IMR-90 (cell line): ENCODE measurements at regions not wholly inside any gene's neighbourhood (a gene's known extent, or its start where the extent isn't known, plus 50 kb on each side); places are given as distances from the start of the nearest gene placed in this dataset.

Experiments used
- ATAC-seq: fragments of 200-7000 bp; cut with Tn5 transposase; 2 replicates; pipeline ENCODE4 v1.9.1; 2020; ENCODE audit warnings: low read depth, mild to moderate bottlenecking, moderate library complexity
- BruUV-seq: library from RNA; stranded (reverse); fragments of 400-500 nt; replicated peaks from 2 replicates; lab custom pipeline; 2021; lab: Mats Ljungman, UMichigan
- CTCF ChIA-PET: fragments of 300-600 bp; formaldehyde crosslinking; extraction: SDS; loops from one replicate; lab custom pipeline; 2021; ENCODE audit warnings: antibody characterized with exemption; lab: Yijun Ruan, JAX
- POLR2A ChIA-PET: fragments of 300-600 bp; sonication (Branson Sonifier 250); formaldehyde crosslinking; loops from one replicate; lab custom pipeline; 2022; ENCODE audit warnings: antibody characterized with exemption; ENCODE audit not compliant: unreplicated experiment; lab: Charles Lee
- DNase-seq: peaks from one replicate; pipeline ENCODE4 v3.0.0; 2013
- H2AFZ ChIP-seq: replicated peaks from 2 replicates; pipeline ENCODE3; 2013; ENCODE audit warnings: low read length, mild to moderate bottlenecking; ENCODE audit not compliant: poor library complexity
- H2AK5ac ChIP-seq: 2 replicates; pipeline ENCODE4 v1.6.1; 2013; ENCODE audit warnings: low read depth, low read length, inconsistent platforms
- H2AK9ac ChIP-seq: replicated peaks from 2 replicates; pipeline ENCODE3; 2013; ENCODE audit warnings: mild to moderate bottlenecking, low read depth, low read length, moderate library complexity; ENCODE audit not compliant: poor library complexity
- H2BK120ac ChIP-seq: 2 replicates; pipeline ENCODE4 v1.6.1; 2013; ENCODE audit warnings: low read depth, low read length, inconsistent platforms
- H2BK15ac ChIP-seq: 3 replicates; pipeline ENCODE4 v1.6.1; 2013; ENCODE audit warnings: low read depth, low read length, inconsistent platforms
- H2BK20ac ChIP-seq: 2 replicates; pipeline ENCODE4 v1.6.1; 2013; ENCODE audit warnings: low read depth, mild to moderate bottlenecking, inconsistent platforms, low read length, moderate library complexity
- H2BK5ac ChIP-seq: 2 replicates; pipeline ENCODE4 v1.6.1; 2013; ENCODE audit warnings: mild to moderate bottlenecking, low read depth, low read length, inconsistent platforms; ENCODE audit not compliant: poor library complexity, severe bottlenecking
- H3K14ac ChIP-seq: replicated peaks from 2 replicates; pipeline ENCODE4 v1.6.1; 2013; ENCODE audit warnings: low read depth, low read length, inconsistent platforms
- H3K18ac ChIP-seq: 2 replicates; pipeline ENCODE4 v1.6.1; 2013; ENCODE audit warnings: low read depth, low read length, control low read depth
- H3K23ac ChIP-seq: 2 replicates; pipeline ENCODE4 v1.6.1; 2013; ENCODE audit warnings: low read depth, low read length, inconsistent platforms
- H3K27ac ChIP-seq: 2 replicates; pipeline ENCODE4 v1.5.1; 2013; ENCODE audit warnings: mild to moderate bottlenecking, control low read depth, low read length; ENCODE audit not compliant: insufficient read depth
- H3K27me3 ChIP-seq: 2 replicates; pipeline ENCODE4 v1.6.1; 2013; ENCODE audit warnings: low read length; ENCODE audit not compliant: control insufficient read depth, insufficient read depth
- H3K36me3 ChIP-seq: 2 replicates; pipeline ENCODE4 v1.6.1; 2013; ENCODE audit warnings: low read length, mixed read lengths; ENCODE audit not compliant: control insufficient read depth, insufficient read depth
- H3K4ac ChIP-seq: 2 replicates; pipeline ENCODE4 v1.6.1; 2013; ENCODE audit warnings: low read depth, low read length, inconsistent platforms
- H3K4me1 ChIP-seq: 2 replicates; pipeline ENCODE4 v1.6.1; 2013; ENCODE audit warnings: low read length, mixed read lengths; ENCODE audit not compliant: control insufficient read depth, insufficient read depth
- H3K4me2 ChIP-seq: 2 replicates; pipeline ENCODE4 v1.6.1; 2013; ENCODE audit warnings: low read depth, mild to moderate bottlenecking, control low read depth, low read length, moderate library complexity
- H3K4me3 ChIP-seq: 2 replicates; pipeline ENCODE4 v1.5.1; 2013; ENCODE audit warnings: low read depth, mild to moderate bottlenecking, control low read depth, low read length, moderate library complexity; ENCODE audit not compliant: insufficient read depth
- H3K56ac ChIP-seq: 2 replicates; pipeline ENCODE4 v1.6.1; 2013; ENCODE audit warnings: low read length, inconsistent platforms; ENCODE audit not compliant: insufficient read depth; ENCODE audit errors: extremely low read depth
- H3K79me1 ChIP-seq, 2 experiments: 2 replicates each; pipeline ENCODE4 v1.6.1; 2013; ENCODE audit warnings: low read length in 2 of 2, inconsistent platforms in 1 of 2, low read depth in 1 of 2
- H3K9ac ChIP-seq: 2 replicates; pipeline ENCODE4 v1.6.1; 2013; ENCODE audit warnings: low read depth, low read length, control low read depth
- H3K9me1 ChIP-seq: 2 replicates; pipeline ENCODE4 v1.6.1; 2013; ENCODE audit warnings: low read length, inconsistent platforms; ENCODE audit not compliant: insufficient read depth
- H3K9me3 ChIP-seq: 2 replicates; pipeline ENCODE4 v1.6.1; 2013; ENCODE audit warnings: low read length; ENCODE audit not compliant: control insufficient read depth, insufficient read depth
- H4K20me1 ChIP-seq: 2 replicates; pipeline ENCODE4 v1.6.1; 2013; ENCODE audit warnings: low read length, inconsistent platforms; ENCODE audit not compliant: insufficient read depth
- H4K5ac ChIP-seq: 2 replicates; pipeline ENCODE4 v1.6.1; 2013; ENCODE audit warnings: mild to moderate bottlenecking, low read depth, low read length, control low read depth
- H4K8ac ChIP-seq, 2 experiments: 2 replicates each; pipeline ENCODE4 v1.6.1; 2013; ENCODE audit warnings: low read depth in 2 of 2, low read length in 2 of 2, control low read depth in 1 of 2, inconsistent platforms in 1 of 2
- H4K91ac ChIP-seq: 2 replicates; pipeline ENCODE4 v1.6.1; 2013; ENCODE audit warnings: low read depth, low read length, inconsistent platforms; ENCODE audit not compliant: insufficient read depth
- BHLHE40 ChIP-seq: fragments of 150-350 bp; IDR thresholded peaks from 2 replicates; pipeline ENCODE4 v1.6.1; 2016; ENCODE audit warnings: mild to moderate bottlenecking, low read depth, low read length
- CTCF ChIP-seq: conservative IDR thresholded peaks from 2 replicates; pipeline ENCODE4 v1.5.1; 2012; ENCODE audit warnings: mild to moderate bottlenecking, low read depth, low read length, improper control_type of control experiment
- ELK1 ChIP-seq: fragments of 150-350 bp; IDR thresholded peaks from 2 replicates; pipeline ENCODE4 v1.6.1; 2016; ENCODE audit warnings: low read depth, mild to moderate bottlenecking, low read length, moderate library complexity, borderline replicate concordance
- FOS ChIP-seq: fragments of 150-350 bp; IDR thresholded peaks from 2 replicates; pipeline ENCODE4 v1.6.1; 2016; ENCODE audit warnings: low read depth, low read length
- MXI1 ChIP-seq: IDR thresholded peaks from 2 replicates; pipeline ENCODE4 v1.6.1; 2012; ENCODE audit warnings: low read depth, mild to moderate bottlenecking, low read length, moderate library complexity, borderline replicate concordance
- RFX5 ChIP-seq: IDR thresholded peaks from 2 replicates; pipeline ENCODE4 v1.8.0; 2012; ENCODE audit warnings: low read depth, mild to moderate bottlenecking, low read length, moderate library complexity
- WGBS, 2 experiments: methylation state at CpG; one replicate each; pipeline versions ENCODE4 v1.1.5 to v1.1.7; 2013; ENCODE audit warnings: missing lambda C conversion rate in 2 of 2; ENCODE audit not compliant: insufficient read length in 1 of 2; ENCODE audit errors: extremely low coverage in 2 of 2; 5-methylcytosine and 5-hydroxymethylcytosine counted together
- dilution Hi-C: fragments of 300-500 bp; cut with HindIII; formaldehyde crosslinking; loops from one replicate; pipeline ENCODE4 v1.14.3; 2018; ENCODE audit warnings: low sequenced_read_pairs; ENCODE audit not compliant: unreplicated experiment
- in situ Hi-C: fragments of 300-500 bp; cut with MboI; formaldehyde crosslinking; loops from 3 replicates; pipeline ENCODE4 v1.14.3; 2019; ENCODE audit warnings: low sequenced_read_pairs, inconsistent platforms, mixed read lengths
- intact Hi-C: fragments of 100-400 bp; cut with micrococcal nuclease; formaldehyde crosslinking; loops from 2 replicates; pipeline ENCODE4 v1.10.0; 2022

- no peak overlapping the region for H4K5ac ChIP-seq
- in situ Hi-C loops (no loop called here), dilution Hi-C loops (no loop called here), intact Hi-C loops (no loop called here)
- H3K4me2 ChIP-seq: no peak overlapping the region
- ATAC-seq: no peak
- ChIA-PET POLR2A (no interaction called here), CTCF (no interaction called here)
- H3K9ac ChIP-seq: no peak overlapping the region
- peak; percentile 37 for DNase-seq
- TF ChIP-seq MXI1 (no peak), ELK1 (no peak), FOS (no peak), BHLHE40 (no peak), CTCF (no peak), RFX5 (no peak)
- H3K4ac ChIP-seq: no peak overlapping the region
- no peak overlapping the region for H2BK120ac ChIP-seq
- H2BK20ac ChIP-seq: no peak overlapping the region
- no peaks in the 10 kb centered on the region for H3K36me3 ChIP-seq
- BruUV-seq: no TSS peak
- no peaks in the 10 kb centered on the region for H3K9me3 ChIP-seq
- H3K27me3 ChIP-seq: no peaks in the 10 kb centered on the region
- no peaks in the 10 kb centered on the region for H3K79me1 ChIP-seq
- H2AK9ac ChIP-seq: no peak overlapping the region
- H4K91ac ChIP-seq: no peak overlapping the region
- H3K14ac ChIP-seq: no peak overlapping the region
- no peak overlapping the region for H2AK5ac ChIP-seq
- H3K4me3 ChIP-seq: no peak overlapping the region
- no peak overlapping the region for H2AFZ ChIP-seq
- H2BK5ac ChIP-seq: no peak overlapping the region
- no peaks in the 10 kb centered on the region; the same call in 1 of the 2 replicates for H4K20me1 ChIP-seq
- no peak overlapping the region for H4K8ac ChIP-seq
- no peaks in the 10 kb centered on the region for H3K4me1 ChIP-seq
- no peak overlapping the region for H3K18ac ChIP-seq
- H3K23ac ChIP-seq: no peak overlapping the region
- no peak overlapping the region for H3K56ac ChIP-seq
- no CpG with 5 or more reads among the region's 3 CpGs for WGBS, 2 experiments
- no peak overlapping the region for H3K27ac ChIP-seq
- 0 out of 2 replicates have a peak, but pooled peaks cover 2% of the 10 kb centered on the region for H3K9me1 ChIP-seq
- H2BK15ac ChIP-seq: no peak overlapping the region
Observed at GRCh38 chr2:44116319-44116718, 52.4 kb upstream of the PPM1B start.
